NCI-H446 (cell line): ENCODE measurements at regions not wholly inside any gene's neighbourhood (a gene's known extent, or its start where the extent isn't known, plus 50 kb on each side); places are given as distances from the start of the nearest gene placed in this dataset.
"Not testable (repeated sequence)": the region's sequence is repeated elsewhere in the genome, so short reads cannot be mapped to it uniquely, and the experiment has no call there.

Experiments
- DNase-seq, 2 experiments: peaks; one replicate each; lab custom pipeline; 2025; lab: John Stamatoyannopoulos, UW

GRCh38 chr14:53295372-53295771, 142.2 kb upstream of the DDHD1 start:
- DNase-seq: no peak

GRCh38 chr14:53286301-53286700, 133.2 kb upstream of the DDHD1 start:
- DNase-seq: no peak

GRCh38 chr14:53285821-53286220, 132.7 kb upstream of the DDHD1 start:
- no peak for DNase-seq

- DNase-seq: no peak
Measured at GRCh38 chr14:53285064-53285463, 131.9 kb upstream of the DDHD1 start.

- DNase-seq: no peak
Measured at GRCh38 chr14:53278602-53279506, 125.7 kb upstream of the DDHD1 start.

- no peak for DNase-seq
Measured at GRCh38 chr14:53273671-53274072, 120.5 kb upstream of the DDHD1 start.

GRCh38 chr14:53265025-53265424, 111.9 kb upstream of the DDHD1 start:
- DNase-seq: no peak

- DNase-seq: no peak
Measured at GRCh38 chr14:53260928-53261327, 107.8 kb upstream of the DDHD1 start.

- DNase-seq: no peak
Measured at GRCh38 chr14:53260286-53260685, 107.2 kb upstream of the DDHD1 start.

GRCh38 chr14:53252141-53252540, 99.0 kb upstream of the DDHD1 start:
- no peak for DNase-seq

- no peak for DNase-seq
Measured at GRCh38 chr14:53249059-53249458, 95.9 kb upstream of the DDHD1 start.

GRCh38 chr14:53247596-53248370, 94.7 kb upstream of the DDHD1 start:
- no peak for DNase-seq

GRCh38 chr14:53242898-53243297, 89.8 kb upstream of the DDHD1 start:
- not testable (repeated sequence) for DNase-seq

- no peak for DNase-seq
Measured at GRCh38 chr14:53237488-53237887, 84.4 kb upstream of the DDHD1 start.

- DNase-seq: no peak
Measured at GRCh38 chr14:53236708-53237107, 83.6 kb upstream of the DDHD1 start.

GRCh38 chr14:53231171-53231570, 78.0 kb upstream of the DDHD1 start:
- DNase-seq: no peak

- no peak for DNase-seq
Measured at GRCh38 chr14:53228966-53229365, 75.8 kb upstream of the DDHD1 start.

- no peak for DNase-seq
Measured at GRCh38 chr14:53227154-53227718, 74.1 kb upstream of the DDHD1 start.

- no peak for DNase-seq
Measured at GRCh38 chr14:53226553-53226952, 73.4 kb upstream of the DDHD1 start.

GRCh38 chr14:53220914-53221313, 67.8 kb upstream of the DDHD1 start:
- no peak for DNase-seq

- DNase-seq: no peak
Measured at GRCh38 chr14:53218161-53218560, 65.0 kb upstream of the DDHD1 start.

- DNase-seq: peak; percentile 40 to 75
Measured at GRCh38 chr14:53217316-53217994, 64.3 kb upstream of the DDHD1 start.
